NCI-H128 (cell line): ENCODE measurements at regions not wholly inside any gene's neighbourhood (a gene's known extent, or its start where the extent isn't known, plus 50 kb on each side); places are given as distances from the start of the nearest gene placed in this dataset.
"Not testable (repeated sequence)": the region's sequence is repeated elsewhere in the genome, so short reads cannot be mapped to it uniquely, and the experiment has no call there.

Source experiments
- DNase-seq: peaks from one replicate; lab custom pipeline; 2025; ENCODE audit not compliant: unreplicated experiment; lab: John Stamatoyannopoulos, UW

DNA sequence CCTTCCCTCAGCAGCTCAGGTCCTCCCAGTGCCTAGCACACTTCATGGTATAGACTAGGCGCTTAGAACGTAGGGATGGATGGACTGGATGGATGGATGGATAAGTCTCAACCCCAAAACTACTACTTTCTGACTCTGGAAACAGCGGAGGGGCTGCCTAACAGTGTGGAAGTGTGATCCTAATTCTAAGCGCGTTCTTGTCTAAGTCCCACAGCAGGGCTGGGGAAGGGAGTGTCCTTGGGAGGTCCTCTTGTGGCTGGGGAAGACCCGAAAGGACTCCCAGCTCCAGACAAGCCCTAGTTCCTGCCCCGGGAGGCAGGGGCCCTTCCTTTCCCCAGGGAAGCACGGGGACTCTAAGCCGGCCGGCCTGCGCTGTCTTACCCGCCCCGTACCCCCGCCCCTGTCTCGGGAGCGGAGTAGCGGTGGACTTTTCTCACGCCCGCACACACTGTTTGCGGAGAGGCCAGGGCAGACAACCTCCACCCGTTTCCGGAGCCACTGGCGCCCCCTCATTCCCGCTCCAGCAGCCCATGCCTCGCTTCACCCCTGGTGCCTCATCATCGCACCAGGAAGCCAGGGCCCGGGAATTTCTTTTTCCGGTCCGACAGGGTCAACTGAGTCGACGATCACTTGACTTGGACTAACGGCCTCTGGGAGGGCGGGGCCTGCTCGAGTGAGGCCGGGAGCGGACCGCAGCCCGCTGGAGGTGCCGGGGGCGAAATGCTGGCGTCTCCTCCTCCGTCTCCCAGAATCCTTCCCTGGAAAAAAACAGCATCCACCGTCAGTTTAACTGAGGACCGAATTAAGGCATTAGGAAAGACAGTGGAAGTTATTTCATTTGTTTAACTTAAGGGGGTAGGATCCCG is 133.3 kb downstream of the TBC1D2B start:
- DNase-seq = no peak

GRCh38 chr15:77942611-77943211 is 134.8 kb downstream of the TBC1D2B start:
- DNase-seq = no peak

- not testable (repeated sequence) for DNase-seq
These were observed 136.3 kb downstream of the TBC1D2B start for GRCh38 chr15:77941090-77941827.

- no peak for DNase-seq
These were observed 137.0 kb downstream of the TBC1D2B start for GRCh38 chr15:77940381-77940947.

DNA sequence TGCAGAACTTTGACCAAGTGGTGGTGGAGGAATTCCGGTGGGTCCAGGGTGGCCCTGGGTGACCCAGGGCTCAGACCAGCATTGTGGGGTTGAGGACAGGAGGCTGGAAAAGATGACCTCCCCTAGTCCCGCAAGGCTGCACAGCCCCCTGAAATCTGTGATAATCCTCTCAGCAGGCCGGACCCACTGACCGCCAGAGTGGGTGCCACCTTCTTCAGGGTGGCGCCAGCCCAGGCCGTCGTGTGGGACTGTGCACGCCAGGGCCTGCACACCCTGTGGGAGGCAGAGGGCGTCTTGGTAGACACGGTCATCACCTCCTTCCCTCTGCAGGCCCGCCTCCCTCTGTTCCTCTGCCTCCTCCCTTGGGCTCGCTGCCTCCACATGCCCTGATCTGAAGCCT is 137.7 kb downstream of the TBC1D2B start:
- no peak for DNase-seq

GRCh38 chr15:77939026-77939425 is 138.5 kb downstream of the TBC1D2B start:
- DNase-seq = not testable (repeated sequence)

DNA sequence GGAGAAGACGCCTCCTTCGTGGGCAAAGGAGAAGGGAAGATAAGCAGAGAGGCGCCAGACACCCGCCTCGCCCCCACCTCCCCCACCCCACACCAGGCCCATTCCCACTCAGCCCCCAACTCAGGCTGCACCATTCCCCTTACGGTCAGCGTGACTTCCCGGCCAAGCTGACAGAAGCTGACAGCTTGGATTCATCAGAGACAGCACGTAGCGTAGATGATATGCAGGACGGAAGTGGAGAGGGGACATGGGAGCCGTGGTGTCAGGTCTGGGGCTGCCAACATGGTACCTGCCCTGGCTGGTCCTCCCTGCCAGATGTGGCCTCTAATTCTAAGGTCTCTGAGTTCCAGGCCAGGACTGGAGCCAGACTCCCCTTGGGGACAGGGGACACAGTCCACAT is 139.0 kb downstream of the TBC1D2B start:
- not testable (repeated sequence) for DNase-seq

- DNase-seq = not testable (repeated sequence)
These were observed 140.9 kb downstream of the TBC1D2B start for GRCh38 chr15:77936567-77936966.

- DNase-seq = not testable (repeated sequence)
These were observed 143.0 kb downstream of the TBC1D2B start for GRCh38 chr15:77934516-77934915.

- DNase-seq = not testable (repeated sequence)
These were observed 146.6 kb downstream of the TBC1D2B start for GRCh38 chr15:77930907-77931306.

DNA sequence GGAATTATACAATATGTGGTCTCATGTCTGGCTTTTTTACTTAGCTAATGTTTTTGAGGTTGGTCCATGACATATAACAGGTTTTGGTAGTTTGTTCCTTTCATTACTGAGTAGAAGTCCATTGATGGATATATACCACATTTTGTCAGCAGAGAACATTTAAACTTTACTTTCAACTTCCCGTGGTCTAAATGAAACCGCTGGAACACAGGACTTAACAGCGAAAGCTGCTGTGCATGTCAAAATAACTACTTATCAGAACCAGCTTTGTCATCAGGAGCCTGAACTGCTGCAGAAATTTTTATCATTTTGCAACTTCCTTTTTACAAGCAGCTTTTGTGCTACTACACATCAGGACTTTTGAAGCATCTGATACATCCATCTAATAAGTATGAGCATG is 147.0 kb downstream of the TBC1D2B start:
- not testable (repeated sequence) for DNase-seq

DNA sequence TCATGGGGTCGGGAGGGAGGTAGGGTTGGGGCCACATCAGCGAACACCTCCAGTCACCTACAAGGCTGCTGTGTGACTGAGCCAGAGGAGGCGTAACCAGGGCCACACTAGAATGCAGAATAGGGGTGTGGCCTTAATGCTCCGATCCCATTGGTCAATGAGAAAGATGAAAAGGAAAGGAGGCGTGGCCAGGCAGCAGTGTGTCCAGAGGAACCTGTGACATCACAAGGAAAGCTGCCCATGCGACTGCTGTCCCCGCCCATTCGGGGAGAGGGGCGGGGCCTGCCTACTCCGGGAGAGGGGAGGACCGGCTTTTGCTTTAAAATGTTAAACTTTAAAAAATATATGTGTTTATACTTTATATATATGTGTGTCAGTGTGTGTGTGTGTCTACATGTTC is 150.7 kb downstream of the TBC1D2B start:
- not testable (repeated sequence) for DNase-seq

- DNase-seq = not testable (repeated sequence)
These were observed 151.2 kb downstream of the TBC1D2B start for GRCh38 chr15:77926296-77926695.

- not testable (repeated sequence) for DNase-seq
These were observed 152.4 kb downstream of the TBC1D2B start for GRCh38 chr15:77925101-77925500.

GRCh38 chr15:77921664-77922063 is 155.8 kb downstream of the TBC1D2B start:
- DNase-seq = no peak

- DNase-seq = not testable (repeated sequence)
These were observed 160.4 kb downstream of the TBC1D2B start for GRCh38 chr15:77916966-77917635.

DNA sequence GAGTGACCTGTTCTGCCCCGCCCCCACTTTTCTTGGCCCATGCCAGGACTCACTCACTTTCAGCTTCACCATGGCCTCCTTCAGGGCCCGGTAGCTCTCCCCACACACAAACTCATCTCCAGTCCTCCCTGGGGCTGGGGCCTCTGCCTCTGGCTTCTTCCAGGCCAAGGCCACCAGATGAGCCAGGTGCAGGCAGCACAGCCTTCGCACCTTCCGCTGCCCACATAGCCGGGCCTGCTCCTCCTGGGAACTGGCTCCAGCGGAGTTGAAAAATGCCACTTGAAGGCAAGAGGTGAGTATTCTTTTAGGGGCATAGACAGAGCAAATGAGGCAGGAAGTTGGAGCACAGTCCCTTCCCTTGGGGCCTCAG is 161.6 kb downstream of the TBC1D2B start:
- not testable (repeated sequence) for DNase-seq

GRCh38 chr15:77915261-77915960 is 162.1 kb downstream of the TBC1D2B start:
- no peak for DNase-seq

DNA sequence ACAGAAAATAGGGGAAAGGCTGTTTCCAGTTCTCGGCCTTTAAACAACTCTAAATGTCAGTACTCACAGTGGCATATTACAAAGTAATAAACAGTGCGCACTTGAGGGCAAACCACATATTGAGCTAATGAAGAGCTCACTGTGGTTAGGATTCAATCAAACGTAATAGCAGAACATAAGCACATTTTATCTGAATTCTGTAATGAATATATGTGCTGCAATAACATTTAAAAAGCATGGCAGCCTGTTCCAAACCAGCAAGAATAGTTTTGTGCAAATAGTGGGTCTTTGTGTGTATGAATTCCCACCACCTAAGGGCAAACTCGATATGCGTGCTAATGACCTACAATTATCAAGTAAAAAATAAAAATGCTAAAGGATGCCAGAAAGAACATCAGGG is 163.0 kb downstream of the TBC1D2B start:
- not testable (repeated sequence) for DNase-seq
